ENCODE measurements at regions not wholly inside any gene's neighbourhood (a gene's known extent, or its start where the extent isn't known, plus 50 kb on each side); places are given as distances from the start of the nearest gene placed in this dataset.

- CTCF ChIA-PET = no interaction called here
- Histone ChIP-seq H3K9ac (replicated peaks; ENCODE audit: extremely low read depth, insufficient read depth, low read length) (no peak overlapping the region), H3K27ac (ENCODE audit: insufficient read depth, low read depth, low read length) (no peak overlapping the region), H4K20me1 (replicated peaks; ENCODE audit: control insufficient read depth, extremely low read depth, insufficient read depth, low read length) (no peaks in the 10 kb centered on the region), H2AFZ (ENCODE audit: low read depth, low read length) (no peak overlapping the region), H3K4me2 (ENCODE audit: insufficient read depth, low read length) (no peak overlapping the region), H3K9me1 (replicated peaks; ENCODE audit: control insufficient read depth, extremely low read depth, insufficient read depth, low read length) (no peaks in the 10 kb centered on the region), H3K79me2 (ENCODE audit: control insufficient read depth, insufficient read depth, low read length) (no peaks in the 10 kb centered on the region), H3K36me3 (ENCODE audit: control insufficient read depth in 2 of 2, extremely low read depth in 1 of 2, insufficient read depth in 2 of 2, low read length in 2 of 2) (no peaks in the 10 kb centered on the region), H3K4me1 (ENCODE audit: control insufficient read depth, extremely low read depth, insufficient read depth, low read length) (no peaks in the 10 kb centered on the region), H3K27me3 (ENCODE audit: control insufficient read depth in 2 of 2, insufficient read depth in 2 of 2, low read length in 2 of 2) (no peaks in the 10 kb centered on the region), H3K4me3 (replicated peaks in 1 of 3; ENCODE audit: insufficient read depth in 1 of 3, low read depth in 1 of 3, low read length in 3 of 3) (no peak overlapping the region), H3K9me3 (replicated peaks; ENCODE audit: control insufficient read depth, insufficient read depth, low read length) (no peaks in the 10 kb centered on the region)
- POLR2A ChIA-PET = no interaction called here
- no peak for TF ChIP-seq MAX (IDR thresholded peaks at IDR 0.05; ENCODE audit: insufficient read depth, insufficient read length)
- DNase-seq (ENCODE audit: low read depth, low spot score) (no peak), FAIRE-seq (no peak)
- dilution Hi-C loops (cut with MboI; ENCODE audit: extremely low pct_ligation_motif_present, low sequenced_read_pairs) (no loop called here), intact Hi-C loops (cut with micrococcal nuclease) (no loop called here)
- no TSS peak for BruUV-seq (replicated peaks)
Measured at GRCh38 chr4:106627051-106627450, 258.5 kb upstream of the GIMD1 start.

GRCh38 chr4:106624671-106625070 lies 256.1 kb upstream of the GIMD1 start:
- H3K27ac ChIP-seq (ENCODE audit: insufficient read depth, low read depth, low read length) = no peak overlapping the region
- H3K4me1 ChIP-seq (ENCODE audit: control insufficient read depth, extremely low read depth, insufficient read depth, low read length) = no peaks in the 10 kb centered on the region
- FAIRE-seq (no peak), DNase-seq (ENCODE audit: low read depth, low spot score) (no peak)
- H3K79me2 ChIP-seq (ENCODE audit: control insufficient read depth, insufficient read depth, low read length) = no peaks in the 10 kb centered on the region
- no peaks in the 10 kb centered on the region for H3K36me3 ChIP-seq (ENCODE audit: control insufficient read depth in 2 of 2, extremely low read depth in 1 of 2, insufficient read depth in 2 of 2, low read length in 2 of 2)
- H3K9me1 ChIP-seq (replicated peaks; ENCODE audit: control insufficient read depth, extremely low read depth, insufficient read depth, low read length) = no peaks in the 10 kb centered on the region
- no peak overlapping the region for H3K4me2 ChIP-seq (ENCODE audit: insufficient read depth, low read length)
- TF ChIP-seq JUN (IDR thresholded peaks at IDR 0.05; ENCODE audit: borderline replicate concordance, insufficient read depth, insufficient read length, low read depth) = no peak
- TF ChIP-seq CTCF (IDR thresholded peaks at IDR 0.05; ENCODE audit: extremely low read depth in 1 of 2, insufficient read depth in 1 of 2, low read depth in 1 of 2, low read length in 2 of 2) = no peak
- TF ChIP-seq POLR2AphosphoS5 (IDR thresholded peaks at IDR 0.05; ENCODE audit: insufficient read depth, low read depth, low read length) = no peak
- no peak for TF ChIP-seq FOS (IDR thresholded peaks at IDR 0.05; ENCODE audit: borderline replicate concordance, insufficient read depth, low read length)
- TF ChIP-seq EZH2 (IDR thresholded peaks at IDR 0.05; ENCODE audit: borderline replicate concordance, low read depth, low read length, severe bottlenecking) = no peak
- no peak for TF ChIP-seq POLR2A (IDR thresholded peaks at IDR 0.05; ENCODE audit: low read depth, low read length)
- no peak for TF ChIP-seq MYC (IDR thresholded peaks at IDR 0.05; ENCODE audit: low read depth, low read length)
- no peak for TF ChIP-seq GATA2 (IDR thresholded peaks at IDR 0.05; ENCODE audit: insufficient read depth, insufficient read length, low read depth, low read length)
- no peak for TF ChIP-seq MAX (IDR thresholded peaks at IDR 0.05; ENCODE audit: insufficient read depth, insufficient read length)
- no peaks in the 10 kb centered on the region for H4K20me1 ChIP-seq (replicated peaks; ENCODE audit: control insufficient read depth, extremely low read depth, insufficient read depth, low read length)
- ChIA-PET POLR2A (no interaction called here), CTCF (no interaction called here)
- intact Hi-C loops (cut with micrococcal nuclease) = no loop called here
- H3K4me3 ChIP-seq (replicated peaks in 1 of 3; ENCODE audit: insufficient read depth in 1 of 3, low read depth in 1 of 3, low read length in 3 of 3) = no peak overlapping the region
- H2AFZ ChIP-seq (ENCODE audit: low read depth, low read length) = no peak overlapping the region
- H3K27me3 ChIP-seq (ENCODE audit: control insufficient read depth in 2 of 2, insufficient read depth in 2 of 2, low read length in 2 of 2) = no peaks in the 10 kb centered on the region
- no TSS peak for BruUV-seq (replicated peaks)
- H3K9me3 ChIP-seq (replicated peaks; ENCODE audit: control insufficient read depth, insufficient read depth, low read length) = no peaks in the 10 kb centered on the region
- H3K9ac ChIP-seq (replicated peaks; ENCODE audit: extremely low read depth, insufficient read depth, low read length) = no peak overlapping the region
- dilution Hi-C loops (cut with MboI; ENCODE audit: extremely low pct_ligation_motif_present, low sequenced_read_pairs) = no loop called here

Measured in endothelial cell of umbilical vein (primary cell).